ENCODE measurements at regions not wholly inside any gene's neighbourhood (a gene's known extent, or its start where the extent isn't known, plus 50 kb on each side); places are given as distances from the start of the nearest gene placed in this dataset.

DNA sequence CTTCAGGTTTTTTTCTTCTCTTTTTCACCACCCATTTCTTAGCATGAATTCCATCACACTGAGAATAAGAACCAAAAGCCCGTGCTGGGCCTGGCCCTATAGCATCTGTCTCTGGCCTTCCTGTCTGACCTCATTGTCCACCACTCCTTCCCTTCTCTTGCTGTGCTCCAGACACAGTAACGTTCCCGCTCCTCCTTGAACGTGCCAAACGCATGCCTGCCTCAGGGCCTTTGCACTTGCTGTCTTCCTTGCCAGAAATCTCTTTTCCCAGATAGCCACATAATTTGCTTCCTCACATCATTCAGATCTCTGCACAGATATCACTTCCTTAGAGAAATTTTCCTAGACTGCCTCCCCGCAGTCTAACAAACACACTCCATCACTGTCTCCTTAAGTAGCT is 119.6 kb upstream of the CPSF6 start:
- no peak for DNase-seq (ENCODE audit: low read depth in 2 of 3, low spot score in 2 of 3)

DNA sequence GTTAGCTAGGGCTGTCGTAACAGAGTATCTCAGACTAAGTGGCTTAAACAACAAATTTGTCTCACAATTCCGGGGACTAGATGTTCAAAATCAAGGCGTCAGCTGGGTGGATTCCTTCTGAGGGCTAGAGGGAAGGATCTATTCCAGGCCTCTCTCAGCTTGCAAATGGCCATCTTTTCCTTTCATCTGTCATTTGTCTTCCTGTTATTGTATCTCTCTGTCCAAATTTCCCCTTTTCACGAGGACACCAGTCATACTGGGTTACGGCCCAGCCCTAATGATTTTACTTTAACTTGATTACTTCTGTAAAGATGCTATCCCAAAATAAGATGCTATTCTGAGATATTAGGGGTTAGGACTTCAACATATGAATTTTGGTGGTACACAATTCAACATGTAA is 119.0 kb upstream of the CPSF6 start:
- DNase-seq (ENCODE audit: low read depth in 2 of 3, low spot score in 2 of 3): no peak

GRCh38 chr12:69123311-69123710 is 116.1 kb upstream of the CPSF6 start:
- DNase-seq (ENCODE audit: low read depth in 2 of 3, low spot score in 2 of 3): no peak

DNA sequence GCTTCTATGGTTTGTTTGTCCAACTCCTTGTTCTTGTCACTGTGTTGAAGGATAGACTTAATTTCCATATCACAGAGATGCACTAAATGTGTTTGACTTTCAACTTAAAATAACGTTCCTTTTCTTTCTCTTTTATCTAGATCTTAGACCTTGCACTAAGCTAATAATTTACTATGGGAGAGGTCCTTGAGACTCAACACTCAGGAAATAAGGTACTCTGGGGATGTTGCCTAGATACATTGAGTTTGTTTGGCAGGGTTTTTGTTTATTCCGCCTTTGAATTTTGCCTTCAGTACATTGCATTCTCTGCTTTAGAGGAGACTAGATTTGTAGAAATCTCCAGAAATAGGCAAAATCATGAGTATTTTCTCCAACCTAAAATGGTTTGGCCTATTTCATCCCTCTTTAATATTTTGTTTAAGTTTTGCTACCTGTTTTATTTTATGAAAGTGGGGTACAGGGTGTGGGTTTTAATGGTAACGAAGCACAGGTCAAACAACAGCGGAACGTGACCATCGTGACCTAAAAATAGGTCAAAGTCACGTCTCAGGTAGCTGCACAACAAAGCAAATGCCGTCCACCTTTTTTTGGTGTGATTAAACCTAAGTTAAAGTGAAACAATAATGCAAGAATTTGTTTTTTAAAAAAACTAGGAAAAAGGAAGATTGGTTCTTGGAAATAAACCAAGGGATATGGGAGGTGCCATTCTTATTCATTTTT is 115.3 kb upstream of the CPSF6 start:
- no peak for DNase-seq (ENCODE audit: low read depth in 2 of 3, low spot score in 2 of 3)

- DNase-seq (ENCODE audit: low read depth in 2 of 3, low spot score in 2 of 3): no peak
Observed at GRCh38 chr12:69129017-69129416, 110.4 kb upstream of the CPSF6 start.

- DNase-seq (ENCODE audit: low read depth in 2 of 3, low spot score in 2 of 3): no peak
Observed at GRCh38 chr12:69129564-69129963, 109.8 kb upstream of the CPSF6 start.

GRCh38 chr12:69130064-69130463 is 109.3 kb upstream of the CPSF6 start:
- no peak for DNase-seq (ENCODE audit: low read depth in 2 of 3, low spot score in 2 of 3)

DNA sequence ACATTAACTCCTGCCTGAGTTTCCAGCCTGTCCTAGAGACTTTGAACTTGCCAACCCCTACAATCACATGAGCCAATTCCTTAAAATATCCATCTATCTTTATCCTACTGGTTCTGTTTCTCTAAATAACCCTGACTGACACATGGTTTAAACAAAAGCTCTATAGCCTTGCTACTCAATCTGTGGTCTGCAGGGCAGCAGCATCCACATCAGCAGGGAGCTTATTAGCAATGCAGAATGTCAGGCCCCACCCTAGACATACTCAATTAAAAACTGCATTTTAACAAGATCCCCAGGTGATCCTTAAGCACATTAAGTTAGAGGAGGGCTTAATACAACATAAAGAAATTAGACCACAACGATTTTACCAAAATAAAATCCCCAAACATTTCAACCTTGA is 108.3 kb upstream of the CPSF6 start:
- no peak for DNase-seq (ENCODE audit: low read depth in 2 of 3, low spot score in 2 of 3)

DNA sequence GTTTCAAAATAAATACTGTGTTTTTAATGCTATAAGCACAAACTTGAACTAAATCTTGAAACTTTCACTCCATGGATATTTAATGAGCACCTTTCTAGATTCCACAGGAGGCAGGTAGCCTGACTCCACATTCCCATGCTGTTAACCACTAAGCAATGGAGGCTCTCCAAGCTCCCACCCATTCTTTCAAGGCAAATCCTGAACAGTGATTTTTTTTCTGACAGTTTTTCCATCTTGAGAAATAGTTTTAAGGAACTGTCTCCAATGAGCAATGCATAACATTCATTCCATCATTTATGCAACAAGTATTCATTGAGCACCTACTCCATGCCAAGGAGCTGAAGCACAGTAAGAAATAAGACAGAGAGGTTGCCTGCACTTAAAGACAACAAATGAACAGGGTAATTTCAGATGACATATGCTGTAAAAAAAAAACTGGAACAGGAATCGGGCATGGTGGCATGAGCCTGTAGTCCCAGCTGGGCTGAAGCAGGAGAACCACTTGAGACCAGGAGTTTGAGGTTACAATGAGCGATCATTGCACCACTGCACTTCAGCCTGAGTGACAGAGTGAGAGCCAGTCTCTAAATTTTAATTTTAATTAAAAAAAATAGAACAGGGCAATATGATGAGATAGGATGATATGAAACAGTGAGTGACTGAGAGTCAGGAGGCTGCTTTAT is 102.3 kb upstream of the CPSF6 start:
- DNase-seq (ENCODE audit: low read depth in 2 of 3, low spot score in 2 of 3): no peak

DNA sequence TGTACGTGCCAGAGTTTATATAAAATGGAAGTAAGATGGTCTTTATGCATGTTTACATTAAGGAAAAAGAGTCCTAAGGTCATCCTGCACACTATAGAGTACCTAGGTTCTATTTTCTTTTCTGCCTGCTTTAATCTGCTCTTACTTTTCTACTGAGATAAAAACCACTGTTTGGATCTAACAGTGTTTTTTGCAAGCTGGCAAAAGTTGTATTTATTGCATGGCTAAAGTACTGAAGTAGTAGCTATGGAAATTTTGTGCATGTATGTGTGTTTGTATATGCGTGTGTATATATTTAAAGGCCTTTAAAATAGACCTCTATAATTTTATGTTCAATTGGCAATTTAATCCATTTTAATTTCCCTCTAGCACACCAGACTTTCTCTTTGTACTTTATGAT is 98.3 kb upstream of the CPSF6 start:
- no peak for DNase-seq (ENCODE audit: low read depth in 2 of 3, low spot score in 2 of 3)

GRCh38 chr12:69149270-69149669 is 90.1 kb upstream of the CPSF6 start:
- no peak for DNase-seq (ENCODE audit: low read depth in 2 of 3, low spot score in 2 of 3)

GRCh38 chr12:69150083-69150795 is 89.1 kb upstream of the CPSF6 start:
- DNase-seq (ENCODE audit: low read depth in 2 of 3, low spot score in 2 of 3): no peak

GRCh38 chr12:69150796-69151127 is 88.6 kb upstream of the CPSF6 start:
- DNase-seq (ENCODE audit: low read depth in 2 of 3, low spot score in 2 of 3): no peak

DNA sequence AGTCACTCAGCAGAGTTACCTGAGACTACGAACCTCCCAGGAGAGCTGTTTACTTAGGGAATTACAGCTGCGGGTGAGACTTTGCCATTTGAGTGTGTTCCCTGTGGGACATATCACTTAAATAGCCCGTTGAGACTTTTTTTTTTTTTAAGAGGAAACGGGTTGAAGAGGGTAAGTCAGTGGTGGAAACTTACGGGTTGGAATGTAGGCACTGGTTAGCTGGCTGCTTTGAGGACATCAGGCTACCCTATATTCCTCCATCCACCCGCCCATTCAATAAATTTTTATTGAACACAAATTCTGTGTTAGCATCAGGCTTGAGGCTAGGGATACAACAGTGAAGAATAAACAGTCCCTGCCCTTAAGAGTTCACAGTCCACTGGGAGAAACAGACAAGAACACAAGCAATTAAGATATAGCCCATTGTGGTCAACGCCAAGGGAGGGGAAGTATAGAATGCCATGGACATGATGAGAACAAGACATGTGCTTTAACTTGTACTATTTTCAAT is 88.1 kb upstream of the CPSF6 start:
- DNase-seq (ENCODE audit: low read depth in 2 of 3, low spot score in 2 of 3): no peak

DNA sequence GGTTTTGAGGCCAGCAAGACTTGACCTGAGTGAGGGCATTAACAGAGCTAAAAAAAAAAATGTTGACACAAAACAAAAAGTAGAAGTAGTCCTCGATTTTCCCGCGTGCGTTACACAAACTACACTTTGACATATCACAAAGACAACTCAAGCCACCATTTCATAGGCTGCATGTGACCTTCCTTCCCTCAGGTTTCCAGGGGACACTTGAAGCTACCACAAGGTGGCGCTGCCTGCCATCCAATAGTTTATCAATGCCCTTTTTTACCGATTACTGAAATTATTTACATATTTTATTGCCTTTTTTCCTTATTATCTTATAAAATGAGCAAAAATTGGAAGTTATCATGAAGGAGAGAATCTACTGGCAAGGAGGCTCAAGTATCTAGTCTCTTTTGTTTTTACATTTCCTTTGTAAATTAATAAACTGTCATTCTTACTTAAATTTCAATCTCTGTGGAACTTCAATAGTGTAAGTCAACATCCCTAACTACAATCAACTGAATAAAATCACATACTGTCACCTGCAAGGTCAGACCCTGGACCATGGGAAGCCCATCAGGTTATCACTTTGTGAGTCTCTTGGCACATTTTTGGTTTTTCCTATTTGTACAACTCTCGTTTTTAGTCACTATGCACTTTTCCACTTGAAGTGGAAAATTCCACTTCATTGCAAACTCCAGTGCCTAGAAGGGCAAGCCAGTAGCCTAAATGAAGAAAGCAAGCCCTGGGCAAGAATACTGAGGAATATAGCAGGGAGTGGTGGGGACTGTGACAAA is 84.6 kb upstream of the CPSF6 start:
- DNase-seq (ENCODE audit: low read depth in 2 of 3, low spot score in 2 of 3): peak; percentile 62 to 85 (median 73)

DNA sequence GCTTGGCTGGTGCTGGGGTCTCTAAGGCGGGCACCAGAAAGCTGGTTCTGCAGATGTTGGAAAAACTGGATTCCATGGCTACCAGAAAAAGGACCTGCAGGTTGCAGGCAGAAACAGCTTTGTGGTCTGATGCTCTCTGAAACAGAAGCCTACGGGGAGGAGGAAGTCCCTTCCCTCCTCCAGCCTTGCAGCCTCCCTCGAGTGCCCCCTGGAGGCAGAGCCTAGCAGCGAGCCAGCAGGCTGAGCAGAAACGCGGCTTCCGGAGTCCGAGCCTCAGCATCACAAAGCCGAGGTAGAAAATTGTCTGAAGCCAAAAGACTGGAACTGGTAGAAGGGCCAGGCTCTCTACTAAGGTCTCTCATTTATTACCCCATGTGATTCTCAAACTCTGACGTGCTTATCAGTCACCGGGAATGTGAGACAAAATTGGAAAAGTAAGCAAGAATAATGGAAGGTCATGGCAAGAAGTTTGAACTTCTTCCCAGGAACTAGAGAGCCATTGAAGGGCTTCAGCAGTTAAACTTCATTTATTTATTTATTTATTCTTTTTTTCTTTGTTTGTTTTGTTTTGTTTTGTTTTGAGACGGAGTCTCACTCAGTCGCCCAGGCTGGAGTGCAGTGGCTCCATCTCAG is 82.2 kb upstream of the CPSF6 start:
- peak; percentile 70 to 90 (median 84) for DNase-seq (ENCODE audit: low read depth in 2 of 3, low spot score in 2 of 3)

DNA sequence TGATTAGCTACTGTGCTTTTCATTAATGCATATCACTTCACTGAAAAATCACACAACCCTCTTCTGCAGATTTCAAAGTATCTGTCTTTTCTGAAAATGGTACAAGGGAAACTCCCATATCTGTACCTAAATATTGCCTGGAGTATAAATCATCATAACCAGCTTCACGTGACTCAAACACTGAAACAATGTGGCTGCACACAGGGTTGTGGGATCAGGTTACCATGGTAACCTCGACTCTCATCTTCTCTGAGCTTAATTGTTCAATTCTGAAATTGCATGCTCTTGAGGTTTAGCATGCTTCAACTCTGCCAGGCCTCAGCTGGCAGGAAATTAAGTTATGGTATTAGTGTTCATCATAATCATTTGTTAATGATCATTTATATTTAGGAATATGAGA is 77.5 kb upstream of the CPSF6 start:
- peak; percentile 3 to 9 (median 7) for DNase-seq (ENCODE audit: low read depth in 2 of 3, low spot score in 2 of 3)

- no peak for DNase-seq (ENCODE audit: low read depth in 2 of 3, low spot score in 2 of 3)
Observed at GRCh38 chr12:69163681-69164362, 75.5 kb upstream of the CPSF6 start.

- DNase-seq (ENCODE audit: low read depth in 2 of 3, low spot score in 2 of 3): no peak
Observed at GRCh38 chr12:69167648-69168165, 71.7 kb upstream of the CPSF6 start.

DNA sequence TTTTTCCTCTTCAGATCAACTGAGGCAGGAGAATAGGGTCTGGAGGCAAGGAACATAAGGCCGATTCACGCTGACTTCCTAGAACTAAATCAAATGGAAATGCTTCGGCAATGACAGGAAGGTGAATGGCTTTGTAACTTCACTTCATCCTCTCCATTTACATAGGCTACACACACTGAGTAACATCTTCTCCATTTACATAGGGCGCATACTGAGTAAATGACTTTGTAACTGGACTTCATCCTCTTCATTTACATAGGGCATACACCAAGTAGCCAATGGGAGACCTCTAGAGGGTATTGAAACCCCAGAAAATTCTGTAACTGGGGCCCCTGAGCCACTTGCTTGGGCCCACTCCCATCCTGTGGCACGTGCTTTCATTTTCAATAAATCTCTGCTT is 71.0 kb upstream of the CPSF6 start:
- no peak for DNase-seq (ENCODE audit: low read depth in 2 of 3, low spot score in 2 of 3)

Measured in hematopoietic multipotent progenitor cell (in vitro differentiated cells).